IPS DF 4.7 (cell line): ENCODE measurements at regions not wholly inside any gene's neighbourhood (a gene's known extent, or its start where the extent isn't known, plus 50 kb on each side); places are given as distances from the start of the nearest gene placed in this dataset.

ENCODE experiments used
- DNase-seq: peaks from one replicate; pipeline ENCODE4 v3.0.0-alpha.2; 2013; ENCODE audit warnings: low spot score; ENCODE audit errors: extremely low read depth

GRCh38 chr3:4021162-4021561 lies 221.9 kb downstream of the LRRN1 start:
- DNase-seq: no peak

GRCh38 chr3:4029135-4029534 lies 229.9 kb downstream of the LRRN1 start:
- no peak for DNase-seq

- no peak for DNase-seq
Observed at GRCh38 chr3:4030624-4031023, 231.4 kb downstream of the LRRN1 start.

- no peak for DNase-seq
Observed at GRCh38 chr3:4033296-4033695, 234.1 kb downstream of the LRRN1 start.

GRCh38 chr3:4036046-4036445 lies 236.8 kb downstream of the LRRN1 start:
- DNase-seq: no peak

GRCh38 chr3:4038351-4038750 lies 239.1 kb downstream of the LRRN1 start:
- no peak for DNase-seq

GRCh38 chr3:4042070-4042469 lies 242.8 kb downstream of the LRRN1 start:
- DNase-seq: no peak

- DNase-seq: no peak
Observed at GRCh38 chr3:4042869-4043268, 243.6 kb downstream of the LRRN1 start.

GRCh38 chr3:4043867-4044575 lies 244.8 kb downstream of the LRRN1 start:
- no peak for DNase-seq

GRCh38 chr3:4044619-4045018 lies 245.4 kb downstream of the LRRN1 start:
- no peak for DNase-seq

GRCh38 chr3:4045756-4046155 lies 246.5 kb downstream of the LRRN1 start:
- no peak for DNase-seq

- no peak for DNase-seq
Observed at GRCh38 chr3:4047366-4047765, 248.1 kb downstream of the LRRN1 start.

- no peak for DNase-seq
Observed at GRCh38 chr3:4052706-4053105, 250.5 kb upstream of the SETMAR start.

- DNase-seq: no peak
Observed at GRCh38 chr3:4053975-4054374, 249.2 kb upstream of the SETMAR start.

GRCh38 chr3:4060064-4060463 lies 243.1 kb upstream of the SETMAR start:
- no peak for DNase-seq

GRCh38 chr3:4060603-4061002 lies 242.6 kb upstream of the SETMAR start:
- no peak for DNase-seq

- DNase-seq: no peak
Observed at GRCh38 chr3:4061195-4061594, 242.0 kb upstream of the SETMAR start.

GRCh38 chr3:4061783-4062360 lies 241.3 kb upstream of the SETMAR start:
- no peak for DNase-seq

- DNase-seq: no peak
Observed at GRCh38 chr3:4062621-4063020, 240.5 kb upstream of the SETMAR start.

- no peak for DNase-seq
Observed at GRCh38 chr3:4063916-4064574, 239.1 kb upstream of the SETMAR start.

GRCh38 chr3:4065085-4065484 lies 238.1 kb upstream of the SETMAR start:
- no peak for DNase-seq

GRCh38 chr3:4065554-4065953 lies 237.6 kb upstream of the SETMAR start:
- no peak for DNase-seq

GRCh38 chr3:4067893-4068292 lies 235.3 kb upstream of the SETMAR start:
- DNase-seq: no peak
